LNCaP clone FGC (cell line): ENCODE measurements at regions not wholly inside any gene's neighbourhood (a gene's known extent, or its start where the extent isn't known, plus 50 kb on each side); places are given as distances from the start of the nearest gene placed in this dataset.
"Not testable (repeated sequence)": the region's sequence is repeated elsewhere in the genome, so short reads cannot be mapped to it uniquely, and the experiment has no call there.

ENCODE experiments used
- DNase-seq: peaks from one replicate; pipeline ENCODE4 v3.0.0-alpha.2; 2011; ENCODE audit warnings: low read depth
- H3K4me3 ChIP-seq: 2 replicates; pipeline ENCODE4 v1.5.1; 2011; ENCODE audit warnings: mild to moderate bottlenecking, low read depth, low read length, control low read depth
- TF ChIP-seq, protein P1 (sequence below): IDR thresholded peaks from 2 replicates; pipeline ENCODE4 v1.5.1; 2012; ENCODE audit warnings: mild to moderate bottlenecking; ENCODE audit not compliant: control insufficient read depth, insufficient read depth; ENCODE audit errors: extremely low read depth

DNA sequence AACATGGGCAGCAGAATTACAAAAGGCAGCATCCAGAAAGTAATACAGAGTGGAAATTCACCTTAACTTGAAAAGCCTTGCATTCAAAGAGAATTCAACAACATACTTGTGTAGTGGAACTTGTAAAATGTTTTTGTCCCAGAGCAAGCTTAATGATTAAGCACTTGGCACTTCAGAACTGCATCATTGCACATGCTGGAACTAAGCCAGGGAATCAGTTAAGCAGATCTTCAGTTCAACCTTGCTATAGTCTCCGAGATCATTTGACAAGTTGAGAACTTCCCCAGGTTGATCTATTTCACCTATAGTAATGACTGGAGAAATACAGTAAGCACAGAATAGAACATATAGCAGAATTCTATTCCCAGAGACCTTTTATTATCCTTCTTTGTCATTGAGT lies 1337.2 kb upstream of the NXPH2 start:
- no peak overlapping the region for H3K4me3 ChIP-seq
- no peak for DNase-seq
- TF ChIP-seq, protein P1, sequence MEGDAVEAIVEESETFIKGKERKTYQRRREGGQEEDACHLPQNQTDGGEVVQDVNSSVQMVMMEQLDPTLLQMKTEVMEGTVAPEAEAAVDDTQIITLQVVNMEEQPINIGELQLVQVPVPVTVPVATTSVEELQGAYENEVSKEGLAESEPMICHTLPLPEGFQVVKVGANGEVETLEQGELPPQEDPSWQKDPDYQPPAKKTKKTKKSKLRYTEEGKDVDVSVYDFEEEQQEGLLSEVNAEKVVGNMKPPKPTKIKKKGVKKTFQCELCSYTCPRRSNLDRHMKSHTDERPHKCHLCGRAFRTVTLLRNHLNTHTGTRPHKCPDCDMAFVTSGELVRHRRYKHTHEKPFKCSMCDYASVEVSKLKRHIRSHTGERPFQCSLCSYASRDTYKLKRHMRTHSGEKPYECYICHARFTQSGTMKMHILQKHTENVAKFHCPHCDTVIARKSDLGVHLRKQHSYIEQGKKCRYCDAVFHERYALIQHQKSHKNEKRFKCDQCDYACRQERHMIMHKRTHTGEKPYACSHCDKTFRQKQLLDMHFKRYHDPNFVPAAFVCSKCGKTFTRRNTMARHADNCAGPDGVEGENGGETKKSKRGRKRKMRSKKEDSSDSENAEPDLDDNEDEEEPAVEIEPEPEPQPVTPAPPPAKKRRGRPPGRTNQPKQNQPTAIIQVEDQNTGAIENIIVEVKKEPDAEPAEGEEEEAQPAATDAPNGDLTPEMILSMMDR, result no peak

DNA sequence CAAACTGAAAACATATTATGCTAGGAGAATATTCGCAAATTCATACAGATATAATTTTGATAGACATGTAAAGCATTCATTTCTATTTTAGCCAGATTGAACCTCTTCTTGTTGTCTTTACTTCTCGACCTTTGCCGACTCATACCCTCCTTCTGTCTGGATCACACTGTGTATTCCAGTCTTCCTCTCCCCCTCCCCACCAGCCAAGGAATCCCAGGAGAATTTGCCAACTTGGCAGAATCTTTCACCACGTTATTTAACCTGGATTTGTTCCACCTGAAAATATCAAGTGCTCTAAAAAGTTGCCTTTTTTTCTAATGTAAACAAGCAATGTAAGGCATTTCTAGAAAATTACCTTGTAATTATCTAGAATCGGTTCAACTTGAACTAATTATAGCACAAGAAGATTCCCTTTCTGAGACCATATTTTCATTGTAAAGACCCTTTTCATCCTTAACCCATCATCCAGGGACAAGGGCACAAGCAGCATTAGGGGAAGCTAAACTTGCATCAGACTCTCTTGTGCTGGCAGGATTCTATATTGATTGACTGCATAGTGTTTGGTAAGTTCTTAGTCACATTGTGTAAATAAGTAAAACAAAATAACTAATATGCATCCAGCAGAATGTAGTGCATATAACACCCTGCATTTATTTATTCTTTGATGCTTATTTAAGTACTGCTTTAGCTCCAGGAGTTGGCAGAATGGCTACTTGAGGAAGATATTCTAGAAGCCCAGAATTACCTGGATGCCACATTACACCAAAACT lies 1328.7 kb upstream of the NXPH2 start:
- TF ChIP-seq, protein P1, result no peak
- H3K4me3 ChIP-seq, result no peak overlapping the region
- no peak for DNase-seq

DNA sequence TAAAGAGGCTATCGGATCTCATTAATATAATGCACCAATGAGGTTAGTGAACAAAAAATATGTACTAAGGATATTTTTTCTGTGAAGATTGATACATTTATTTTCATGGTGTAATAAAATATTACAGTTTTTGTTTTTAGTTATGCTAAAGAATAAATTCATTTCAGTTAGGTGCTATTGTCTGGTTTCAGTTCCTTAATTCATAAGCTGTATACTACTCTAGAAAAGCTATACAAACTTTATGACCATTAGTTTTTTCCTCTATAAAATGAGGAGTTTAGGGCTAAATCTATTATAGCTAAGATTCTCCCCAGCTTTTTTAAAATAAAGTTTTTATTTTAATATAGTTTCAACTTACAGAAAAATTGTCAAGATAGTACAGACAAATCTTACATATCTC lies 1311.7 kb upstream of the NXPH2 start:
- no peak for DNase-seq
- TF ChIP-seq, protein P1, result no peak
- no peak overlapping the region for H3K4me3 ChIP-seq

DNA sequence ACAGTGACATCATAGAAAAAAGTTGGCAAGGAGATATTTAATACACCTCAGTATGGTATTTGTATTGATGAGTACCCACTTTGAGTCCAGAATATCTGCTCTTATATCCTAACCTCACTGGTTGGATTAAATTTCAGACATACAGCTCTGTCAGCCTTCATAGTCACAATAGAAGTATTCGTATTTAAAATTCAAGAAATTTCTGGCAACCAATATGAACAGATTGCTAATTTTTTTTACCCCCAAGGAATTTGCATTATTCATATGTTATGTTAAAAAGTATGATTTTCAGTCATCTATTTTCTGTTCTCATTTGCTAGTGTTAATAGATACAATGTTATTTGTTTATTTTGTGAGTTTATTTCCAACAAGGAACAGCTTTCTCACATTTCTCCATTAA lies 1306.8 kb upstream of the NXPH2 start:
- TF ChIP-seq, protein P1, result no peak
- H3K4me3 ChIP-seq, result no peak overlapping the region
- no peak for DNase-seq

DNA sequence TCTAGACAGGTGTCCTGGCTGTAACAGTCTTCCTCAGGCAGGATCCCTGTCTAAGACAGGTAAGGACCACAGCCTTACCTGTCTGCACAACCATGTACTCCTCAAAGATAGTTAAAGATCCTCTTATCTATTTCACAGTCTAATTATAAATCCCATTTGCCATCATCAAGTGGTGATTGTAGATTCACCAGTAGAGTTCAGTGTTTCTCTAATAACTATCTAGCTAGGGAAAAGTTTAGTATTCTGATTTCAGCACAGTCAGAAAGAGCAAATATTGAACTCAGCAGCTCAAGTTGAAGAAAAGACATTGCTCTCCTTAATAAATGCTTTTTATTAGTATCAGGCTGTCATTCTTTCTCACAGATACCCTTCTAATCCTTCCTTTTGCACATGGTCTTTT lies 1305.5 kb upstream of the NXPH2 start:
- TF ChIP-seq, protein P1, result peak; percentile 61
- no peak for DNase-seq
- H3K4me3 ChIP-seq, result no peak overlapping the region

DNA sequence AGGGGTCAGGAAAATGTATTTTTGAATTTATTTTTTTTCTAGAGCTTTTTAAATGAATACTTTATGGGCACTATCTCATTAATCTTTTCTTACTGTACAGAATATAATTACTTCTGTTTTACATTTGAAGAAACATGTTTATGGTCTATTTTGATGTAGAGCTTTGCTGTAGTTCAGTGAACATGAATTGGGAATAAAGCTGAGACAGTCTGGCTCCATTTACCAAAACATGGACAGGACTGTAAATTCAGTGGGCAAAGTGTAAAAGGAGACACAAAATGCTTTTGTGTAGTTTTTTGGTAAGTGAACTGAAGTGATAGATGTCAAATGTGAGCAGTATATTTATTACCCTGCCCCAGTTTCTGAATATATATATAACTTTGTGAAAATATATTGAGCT lies 1298.8 kb upstream of the NXPH2 start:
- no peak for DNase-seq
- H3K4me3 ChIP-seq, result no peak overlapping the region
- TF ChIP-seq, protein P1, result no peak

DNA sequence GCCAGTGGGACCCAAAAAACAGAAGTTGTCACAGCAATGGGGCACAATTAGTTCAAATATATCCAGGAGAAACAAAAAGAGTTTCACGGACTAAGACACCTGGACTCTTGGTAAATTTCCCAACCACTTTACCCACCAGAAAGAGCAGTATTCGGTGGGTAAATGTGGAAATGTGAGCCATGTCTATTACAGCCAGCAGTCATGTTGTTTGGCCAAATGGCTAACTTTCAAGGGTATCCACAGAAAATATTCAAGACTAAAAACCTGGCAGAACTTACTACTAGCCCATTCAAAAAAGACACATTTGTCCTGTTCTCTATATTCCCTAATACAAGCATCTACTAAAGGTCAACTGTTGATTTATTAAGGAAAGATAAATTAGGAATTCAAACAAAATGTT lies 1296.0 kb upstream of the NXPH2 start:
- TF ChIP-seq, protein P1, result no peak
- no peak for DNase-seq

DNA sequence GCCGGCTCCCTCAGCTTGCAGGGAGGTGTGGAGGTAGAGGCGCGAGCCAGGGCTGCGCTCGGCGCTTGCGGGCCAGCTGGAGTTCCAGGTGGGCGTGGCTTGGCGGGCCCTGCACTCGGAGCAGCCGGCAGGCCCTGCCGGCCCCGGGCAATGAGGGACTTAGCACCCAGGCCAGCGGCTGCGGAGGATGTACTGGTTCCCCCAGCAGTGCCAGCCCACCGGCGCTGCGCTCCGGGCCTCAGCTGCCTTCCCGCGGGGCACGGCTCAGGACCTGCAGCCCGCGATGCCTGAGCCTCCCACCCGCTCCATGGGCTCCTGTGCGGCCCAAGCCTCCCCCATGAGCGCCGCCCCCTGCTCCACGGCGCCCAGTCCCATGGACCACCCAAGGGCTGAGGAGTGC lies 1293.6 kb upstream of the NXPH2 start:
- DNase-seq, H3K4me3 ChIP-seq: not testable (repeated sequence)

More for the DNA sequence above, 1296.0 kb upstream of the NXPH2 start:
- H3K4me3 ChIP-seq, result no peak overlapping the region
